Breast epithelium (tissue), 4 donors: ENCODE measurements at regions not wholly inside any gene's neighbourhood (a gene's known extent, or its start where the extent isn't known, plus 50 kb on each side); places are given as distances from the start of the nearest gene placed in this dataset.

ENCODE experiments used
- DNase-seq, 2 donors: peaks; one replicate each; pipeline ENCODE4 v3.0.0-alpha.2; 2019; ENCODE audit warnings: low spot score in 2 of 2
- H3K27ac ChIP-seq, 2 donors: fragments of 200-600 bp; sonication (generic) in 1 of 2; one replicate each; pipeline ENCODE4 v1.5.1; 2016 to 2019; ENCODE audit warnings: mild to moderate bottlenecking in 1 of 2
- H3K27me3 ChIP-seq, 2 donors: fragments of 200-600 bp; sonication (generic) in 1 of 2; one replicate each; pipeline versions ENCODE4 v1.5.1 to v1.6.0; 2017 to 2019; ENCODE audit warnings: control low read depth in 1 of 2, mild to moderate bottlenecking in 1 of 2
- H3K36me3 ChIP-seq: fragments of 200-600 bp; one replicate; pipeline ENCODE4 v1.5.1; 2019
- H3K4me1 ChIP-seq, 2 donors: fragments of 200-600 bp; sonication (generic); one replicate each; pipeline ENCODE4 v1.5.1; 2016 to 2019; ENCODE audit warnings: control low read depth in 1 of 2
- H3K4me3 ChIP-seq, 3 donors: fragments of 200-600 bp; sonication (generic); 1 replicate in 2 of 3; 2 replicates in 1 of 3; pipeline ENCODE4 v1.5.1; 2016 to 2019; ENCODE audit warnings: mild to moderate bottlenecking in 3 of 3, moderate library complexity in 2 of 3
- H3K9me3 ChIP-seq, 2 donors: fragments of 200-600 bp; sonication (generic) in 1 of 2; one replicate each; pipeline ENCODE4 v1.5.1; 2016 to 2019; ENCODE audit warnings: control low read depth in 1 of 2
- POLR2A ChIP-seq: fragments of 450-650 bp; IDR thresholded peaks from one replicate; pipeline ENCODE4 v1.6.1; 2016; ENCODE audit warnings: antibody characterized with exemption, mild to moderate bottlenecking, moderate library complexity
- POLR2AphosphoS5 ChIP-seq, 3 donors: sonication (generic); formaldehyde crosslinking; IDR thresholded peaks; one replicate each; pipeline ENCODE4 v1.6.1; 2017; ENCODE audit warnings: antibody characterized with exemption in 3 of 3
- intact Hi-C: fragments of 100-400 bp; cut with DNase I; formaldehyde crosslinking; loops from one replicate; pipeline ENCODE4 v1.15.1; 2023; ENCODE audit warnings: low total_unique reads
- TF ChIP-seq, protein P1 (sequence below), 3 donors: fragments of 450-650 bp; IDR thresholded peaks; one replicate each; pipeline ENCODE4 v1.5.1; 2016 to 2017; ENCODE audit warnings: antibody characterized with exemption in 3 of 3, mild to moderate bottlenecking in 3 of 3, moderate library complexity in 3 of 3

DNA sequence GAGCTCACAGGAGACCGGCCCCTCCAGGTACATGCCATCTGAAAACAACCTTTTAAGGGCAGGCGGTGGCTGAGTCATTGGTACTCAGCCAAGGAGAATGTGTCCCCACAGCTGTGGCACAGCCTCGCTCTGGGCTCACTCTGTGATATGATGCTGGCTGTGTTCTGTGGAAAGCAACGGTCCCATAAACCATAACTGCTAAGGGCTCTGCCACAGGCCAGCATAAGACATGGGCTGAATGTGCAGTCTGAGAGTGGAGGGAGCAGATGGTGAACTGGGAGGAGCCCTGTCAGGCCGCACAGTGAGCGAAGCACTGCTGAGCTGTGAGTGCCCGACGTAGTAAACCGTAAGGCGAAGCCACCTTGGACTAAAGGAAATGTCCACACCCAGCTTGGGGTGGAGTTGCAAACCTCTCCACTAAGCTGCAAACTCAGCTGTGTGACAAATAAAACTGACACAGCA lies 375.8 kb downstream of the THBS2 start:
- Histone ChIP-seq H3K9me3 (no peaks in the 10 kb centered on the region), H3K27ac (no peak overlapping the region), H3K4me3 (no peak overlapping the region), H3K4me1 (no peaks in the 10 kb centered on the region), H3K27me3 (peaks cover 0 to 6% of the 10 kb centered on the region in 2 donors), H3K36me3 (no peaks in the 10 kb centered on the region)
- DNase-seq, result peak in 1 of 2 donors; percentile 50
- intact Hi-C loops, result loop anchor here (10.0 kb wide), 1 partner anchor 243 kb away; no protein-coding TSS in a partner anchor
- TF ChIP-seq POLR2AphosphoS5 (IDR thresholded peaks at IDR 0.05) (no peak), POLR2A (no peak)
- TF ChIP-seq, protein P1, sequence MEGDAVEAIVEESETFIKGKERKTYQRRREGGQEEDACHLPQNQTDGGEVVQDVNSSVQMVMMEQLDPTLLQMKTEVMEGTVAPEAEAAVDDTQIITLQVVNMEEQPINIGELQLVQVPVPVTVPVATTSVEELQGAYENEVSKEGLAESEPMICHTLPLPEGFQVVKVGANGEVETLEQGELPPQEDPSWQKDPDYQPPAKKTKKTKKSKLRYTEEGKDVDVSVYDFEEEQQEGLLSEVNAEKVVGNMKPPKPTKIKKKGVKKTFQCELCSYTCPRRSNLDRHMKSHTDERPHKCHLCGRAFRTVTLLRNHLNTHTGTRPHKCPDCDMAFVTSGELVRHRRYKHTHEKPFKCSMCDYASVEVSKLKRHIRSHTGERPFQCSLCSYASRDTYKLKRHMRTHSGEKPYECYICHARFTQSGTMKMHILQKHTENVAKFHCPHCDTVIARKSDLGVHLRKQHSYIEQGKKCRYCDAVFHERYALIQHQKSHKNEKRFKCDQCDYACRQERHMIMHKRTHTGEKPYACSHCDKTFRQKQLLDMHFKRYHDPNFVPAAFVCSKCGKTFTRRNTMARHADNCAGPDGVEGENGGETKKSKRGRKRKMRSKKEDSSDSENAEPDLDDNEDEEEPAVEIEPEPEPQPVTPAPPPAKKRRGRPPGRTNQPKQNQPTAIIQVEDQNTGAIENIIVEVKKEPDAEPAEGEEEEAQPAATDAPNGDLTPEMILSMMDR (IDR thresholded peaks at IDR 0.05), result no peak

GRCh38 chr6:168876956-168877355 lies 376.7 kb downstream of the THBS2 start:
- H3K9me3 ChIP-seq, result no peaks in the 10 kb centered on the region
- no peak overlapping the region for H3K4me3 ChIP-seq
- intact Hi-C loops, result loop anchor here (10.0 kb wide), 1 partner anchor 242 kb away; no protein-coding TSS in a partner anchor
- peaks cover 0 to 6% of the 10 kb centered on the region in 2 donors for H3K27me3 ChIP-seq
- no peak overlapping the region for H3K27ac ChIP-seq
- H3K4me1 ChIP-seq, result no peaks in the 10 kb centered on the region
- no peaks in the 10 kb centered on the region for H3K36me3 ChIP-seq
- TF ChIP-seq POLR2A (no peak), POLR2AphosphoS5 (IDR thresholded peaks at IDR 0.05) (no peak)
- no peak for DNase-seq

GRCh38 chr6:168875811-168876576 lies 377.7 kb downstream of the THBS2 start:
- H3K27me3 ChIP-seq, result peaks cover 0 to 6% of the 10 kb centered on the region in 2 donors
- H3K27ac ChIP-seq, result no peak overlapping the region
- TF ChIP-seq POLR2AphosphoS5 (IDR thresholded peaks at IDR 0.05) (no peak), POLR2A (no peak)
- TF ChIP-seq, protein P1 (IDR thresholded peaks at IDR 0.05), result no peak
- no peaks in the 10 kb centered on the region for H3K4me1 ChIP-seq
- H3K9me3 ChIP-seq, result no peaks in the 10 kb centered on the region
- H3K36me3 ChIP-seq, result no peaks in the 10 kb centered on the region
- intact Hi-C loops, result loop anchor here (10.0 kb wide), 1 partner anchor 241 kb away; no protein-coding TSS in a partner anchor
- no peak for DNase-seq
- no peak overlapping the region for H3K4me3 ChIP-seq

- Histone ChIP-seq H3K4me3 (no peak overlapping the region), H3K4me1 (no peaks in the 10 kb centered on the region), H3K27me3 (peaks cover 0 to 6% of the 10 kb centered on the region in 2 donors), H3K9me3 (no peaks in the 10 kb centered on the region), H3K36me3 (no peaks in the 10 kb centered on the region), H3K27ac (no peak overlapping the region)
- intact Hi-C loops, result loop anchor here (10.0 kb wide), 1 partner anchor 240 kb away; no protein-coding TSS in a partner anchor
- TF ChIP-seq, protein P1 (IDR thresholded peaks at IDR 0.05), result no peak
- TF ChIP-seq POLR2AphosphoS5 (IDR thresholded peaks at IDR 0.05) (no peak), POLR2A (no peak)
- DNase-seq, result no peak
Measured at GRCh38 chr6:168874637-168875036, 379.0 kb downstream of the THBS2 start.

DNA sequence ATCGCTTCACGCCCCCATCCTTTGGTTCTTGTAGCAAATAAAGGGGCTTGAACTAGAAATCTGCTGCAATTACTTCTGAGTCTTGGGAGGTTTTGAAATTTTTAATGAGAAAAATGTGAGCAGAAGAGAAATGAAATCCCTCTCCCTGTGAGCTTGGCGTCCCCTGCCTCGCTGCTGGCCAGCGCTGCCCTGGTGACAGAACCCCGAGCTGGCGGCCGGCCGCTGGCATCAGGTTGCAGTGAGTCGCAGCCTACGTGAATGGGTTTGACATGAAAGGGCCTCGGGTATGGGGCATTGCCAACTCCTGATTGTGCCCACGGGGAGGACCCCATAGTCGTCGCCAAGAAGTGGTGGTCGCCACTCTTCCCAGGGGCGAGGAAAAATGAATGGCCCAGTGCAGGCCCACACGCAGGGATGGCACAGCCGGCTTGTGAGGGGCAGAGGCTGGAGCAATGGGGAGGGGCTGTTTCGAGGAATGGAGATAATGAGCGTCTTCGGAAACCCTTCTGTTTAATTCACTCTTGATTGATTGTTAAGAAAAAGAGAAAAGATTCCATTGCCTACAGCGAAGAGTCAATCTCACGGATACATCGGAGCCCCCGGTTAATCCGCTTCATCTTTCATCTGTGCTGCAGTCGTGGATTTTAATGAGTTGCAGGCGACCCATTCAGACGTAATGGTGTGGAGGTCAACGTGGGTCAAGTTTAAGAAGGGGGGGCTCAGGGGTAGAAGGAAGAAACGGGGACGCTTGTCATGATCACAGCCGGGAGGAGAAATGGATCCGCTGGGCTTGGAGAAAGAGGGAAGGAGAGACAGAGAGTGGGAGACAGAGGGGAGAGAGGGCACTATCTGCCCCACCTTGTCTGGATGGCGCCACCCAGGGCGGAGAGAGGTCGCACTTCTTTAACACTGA lies 380.1 kb downstream of the THBS2 start:
- H3K9me3 ChIP-seq, result no peaks in the 10 kb centered on the region
- DNase-seq, result no peak
- no peak overlapping the region for H3K27ac ChIP-seq
- H3K27me3 ChIP-seq, result peaks cover 0 to 6% of the 10 kb centered on the region in 2 donors
- TF ChIP-seq, protein P1 (IDR thresholded peaks at IDR 0.05), result no peak
- TF ChIP-seq POLR2A (no peak), POLR2AphosphoS5 (IDR thresholded peaks at IDR 0.05) (no peak)
- no peaks in the 10 kb centered on the region for H3K4me1 ChIP-seq
- H3K4me3 ChIP-seq, result no peak overlapping the region
- intact Hi-C loops, result loop anchor here (10.0 kb wide), 1 partner anchor 239 kb away; no protein-coding TSS in a partner anchor
- H3K36me3 ChIP-seq, result no peaks in the 10 kb centered on the region
